GM18858 (cell line): ENCODE measurements at regions not wholly inside any gene's neighbourhood (a gene's known extent, or its start where the extent isn't known, plus 50 kb on each side); places are given as distances from the start of the nearest gene placed in this dataset.

Experiments
- ATAC-seq: cut with Tn5 transposase; IDR thresholded peaks from one replicate; pipeline ENCODE4 v1.9.1; 2021; ENCODE audit not compliant: unreplicated experiment

- ATAC-seq = no peak
These were observed 468.1 kb downstream of the IPMK start for GRCh38 chr10:57799625-57800024.

DNA sequence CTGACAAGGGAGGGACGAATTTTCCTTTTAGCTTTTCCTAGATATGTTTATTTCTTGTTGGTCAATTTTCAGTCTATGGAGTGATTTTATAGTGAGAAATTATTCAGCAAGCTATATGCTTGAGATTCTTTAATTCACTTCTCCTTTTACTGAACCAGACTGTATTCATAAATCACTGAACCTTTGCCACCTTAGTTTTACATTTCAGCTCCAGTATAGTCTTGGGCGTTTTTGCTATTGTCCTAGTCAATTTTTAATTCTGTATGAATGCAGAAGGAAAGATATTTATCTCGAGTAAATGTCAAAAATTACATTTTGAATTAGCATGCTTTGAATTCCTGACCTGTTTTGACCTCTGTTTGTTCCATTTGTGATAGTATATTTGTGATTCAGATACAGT is 468.9 kb downstream of the IPMK start:
- no peak for ATAC-seq

DNA sequence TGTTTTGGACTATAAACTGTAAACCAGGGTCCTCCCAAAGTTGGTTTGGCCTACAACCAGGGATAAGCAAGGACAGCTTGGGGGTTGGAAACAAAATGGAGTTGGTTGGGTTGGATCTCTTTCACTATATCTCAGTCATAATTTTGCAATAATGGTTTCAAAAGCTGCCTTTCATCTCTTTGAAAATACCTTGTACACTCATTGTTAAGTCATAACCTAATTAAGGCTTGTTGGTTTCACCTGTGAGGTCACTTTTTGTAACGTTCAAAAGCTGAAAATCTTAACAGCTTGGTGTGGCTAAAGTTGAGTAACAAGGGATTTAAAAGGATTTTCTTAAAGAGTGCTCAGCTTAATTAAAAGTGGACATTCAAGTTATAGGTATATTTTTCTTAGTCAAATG is 476.1 kb downstream of the IPMK start:
- no peak for ATAC-seq

DNA sequence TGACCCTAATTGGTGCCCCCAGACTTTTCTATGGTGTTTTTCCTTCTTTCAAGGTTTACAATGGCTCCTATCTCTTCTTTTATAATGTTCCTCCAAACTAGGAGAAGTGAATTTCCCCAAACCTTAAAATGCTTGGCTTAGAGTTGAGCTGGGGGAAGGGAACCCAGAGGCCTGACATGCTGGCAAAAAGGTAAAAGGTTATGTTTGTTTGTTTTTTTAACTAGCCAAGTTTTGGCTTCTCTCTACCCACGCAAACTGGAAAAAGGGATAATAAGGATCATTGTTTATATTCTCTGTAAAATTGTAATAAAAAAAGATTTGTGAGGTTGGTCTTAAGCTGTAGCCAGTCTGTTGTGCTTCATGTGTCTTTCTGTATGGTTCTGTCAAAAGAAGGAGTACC is 477.0 kb downstream of the IPMK start:
- ATAC-seq = no peak

GRCh38 chr10:57788117-57788516 is 479.6 kb downstream of the IPMK start:
- no peak for ATAC-seq

DNA sequence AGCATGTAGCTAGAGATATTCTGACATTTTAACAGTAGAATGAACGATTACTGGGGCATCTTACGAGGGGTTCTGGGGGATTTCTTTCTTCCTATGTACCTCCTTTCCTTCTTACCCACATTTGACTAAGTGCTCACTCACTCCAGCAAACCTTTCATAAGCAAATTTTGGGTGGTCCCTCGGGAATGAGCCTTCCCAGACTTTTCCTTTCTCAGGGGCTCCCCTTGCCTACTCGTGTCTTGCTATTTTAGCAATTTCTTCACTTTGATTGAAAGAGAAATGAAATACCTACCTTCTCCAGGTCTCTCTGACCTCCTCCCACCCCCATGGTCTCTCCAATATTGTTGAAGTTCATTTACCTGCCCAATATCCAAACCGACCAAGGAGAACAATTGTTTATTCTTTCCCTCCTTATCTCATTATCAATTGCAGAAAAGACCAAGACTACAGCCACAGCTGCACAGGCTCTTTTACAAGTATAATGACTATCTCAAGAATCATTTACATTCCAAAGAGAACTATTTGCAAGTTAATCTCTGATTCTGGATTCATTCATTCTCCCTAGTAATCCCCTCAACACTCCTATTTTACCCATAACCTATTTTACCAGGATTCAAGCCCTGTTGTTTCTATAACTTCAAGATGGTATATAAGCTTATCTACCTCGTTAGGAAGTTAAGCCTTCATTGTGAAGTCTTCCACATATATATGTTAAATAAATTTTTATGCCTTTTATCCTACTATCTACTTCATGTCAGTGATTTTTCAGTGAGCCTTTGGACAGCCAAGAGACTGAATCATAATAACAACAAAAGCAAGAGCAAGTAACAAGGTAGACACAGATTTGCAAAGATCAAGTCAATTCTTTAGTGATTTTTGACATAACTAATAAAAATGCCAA is 480.6 kb downstream of the IPMK start:
- ATAC-seq = no peak

- no peak for ATAC-seq
These were observed 481.4 kb downstream of the IPMK start for GRCh38 chr10:57786331-57786730.

GRCh38 chr10:57785546-57785945 is 482.1 kb downstream of the IPMK start:
- ATAC-seq = no peak

GRCh38 chr10:57785068-57785467 is 482.6 kb downstream of the IPMK start:
- no peak for ATAC-seq

GRCh38 chr10:57776688-57777432 is 490.8 kb downstream of the IPMK start:
- ATAC-seq = no peak

DNA sequence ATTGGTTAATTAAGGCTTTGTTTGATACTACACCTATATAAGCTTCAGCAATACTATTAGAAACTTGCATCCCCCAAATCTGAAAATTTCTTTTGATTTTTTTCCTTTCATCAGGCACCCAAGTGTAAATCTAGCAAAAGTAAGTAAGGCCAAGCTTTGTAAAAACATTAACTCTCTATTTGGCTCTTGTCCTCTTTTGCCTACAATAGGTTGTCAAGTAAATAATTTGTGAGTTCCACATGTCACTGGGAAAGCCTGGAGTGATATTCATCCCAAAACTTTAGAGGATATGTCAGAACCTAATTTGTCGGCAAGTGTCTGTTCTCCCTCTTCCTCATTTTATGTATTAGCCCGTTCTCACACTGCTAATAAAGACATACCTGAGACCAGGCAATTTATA is 492.4 kb downstream of the IPMK start:
- no peak for ATAC-seq

DNA sequence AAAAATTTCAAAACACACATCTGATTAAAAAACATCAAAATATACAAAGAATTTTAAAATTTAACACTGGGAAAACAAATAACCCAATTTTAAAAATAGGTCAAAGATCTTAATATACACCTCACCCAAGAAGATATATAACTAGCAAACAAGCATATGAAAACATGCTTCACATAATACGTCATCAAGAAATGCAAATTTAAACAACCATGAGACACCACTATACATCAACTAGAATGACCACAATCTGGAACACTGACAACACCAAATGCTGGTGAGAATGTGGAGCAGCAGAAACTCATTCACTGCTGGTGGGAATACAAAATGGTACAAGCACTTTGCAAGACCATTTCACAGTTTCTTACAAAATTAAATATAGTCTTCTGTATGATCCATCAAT is 498.4 kb downstream of the IPMK start:
- ATAC-seq = no peak

GRCh38 chr10:57759777-57760176 is 507.9 kb downstream of the IPMK start:
- no peak for ATAC-seq

- ATAC-seq = no peak
These were observed 512.9 kb downstream of the IPMK start for GRCh38 chr10:57754803-57755202.

GRCh38 chr10:57743711-57744110 is 524.0 kb downstream of the IPMK start:
- no peak for ATAC-seq

DNA sequence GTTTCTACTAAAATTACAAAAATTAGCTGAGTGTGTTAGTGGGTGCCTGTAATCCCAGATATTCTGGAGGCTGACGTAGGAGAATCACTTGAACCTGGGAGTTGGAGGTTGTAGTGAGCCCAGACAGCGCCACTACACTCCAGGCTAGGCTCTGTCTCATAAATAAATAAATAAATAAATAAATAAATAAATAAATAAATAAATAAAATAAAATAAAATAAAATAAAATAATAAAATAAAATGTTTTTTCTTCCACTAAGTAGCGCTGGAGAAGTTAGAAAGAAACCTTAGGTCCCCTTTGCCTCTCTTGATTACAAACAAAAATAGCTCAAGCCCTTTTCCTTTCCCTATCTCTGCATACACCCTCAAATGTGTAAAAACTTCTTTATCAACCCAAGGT is 525.9 kb downstream of the IPMK start:
- ATAC-seq = no peak

DNA sequence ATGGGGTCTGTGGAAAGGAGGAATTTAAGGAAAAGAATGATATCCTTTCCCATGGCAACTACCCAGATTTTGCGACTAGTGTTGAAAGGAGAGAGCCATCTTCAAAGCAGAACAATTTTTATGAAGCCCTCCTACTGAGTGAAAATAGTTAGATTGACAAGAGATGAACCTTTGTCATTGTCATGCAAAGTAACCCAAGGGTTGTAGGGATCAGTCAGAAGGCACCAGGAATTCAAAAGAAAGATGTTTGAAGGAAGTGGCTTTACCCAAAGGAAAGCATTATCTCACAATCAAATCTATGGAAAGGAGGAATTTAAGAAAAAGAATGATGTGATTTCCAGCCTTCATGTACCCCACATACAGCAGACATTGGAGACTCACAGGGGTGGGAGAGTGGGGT is 544.4 kb downstream of the IPMK start:
- no peak for ATAC-seq

GRCh38 chr10:57716884-57717283 is 550.8 kb downstream of the IPMK start:
- ATAC-seq = no peak

DNA sequence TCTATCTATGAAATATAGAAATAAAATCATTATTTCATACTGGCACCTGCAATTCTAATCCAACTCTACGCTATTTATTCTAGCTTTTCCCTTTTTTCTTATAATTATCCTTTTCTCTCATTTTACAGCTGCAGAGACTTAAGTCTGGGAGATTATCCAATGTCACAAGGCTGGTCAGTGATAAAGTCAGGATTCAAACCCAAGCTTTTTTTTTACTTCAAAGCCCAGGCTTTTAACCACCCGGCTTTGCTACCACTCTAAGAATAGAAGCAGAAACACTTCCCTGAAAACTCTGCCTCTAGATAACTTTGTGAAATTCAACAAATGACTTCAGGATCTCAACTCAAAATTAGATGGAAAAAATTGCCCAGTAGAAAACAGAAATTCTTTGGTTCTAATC is 552.5 kb downstream of the IPMK start:
- ATAC-seq = no peak

GRCh38 chr10:57707300-57707658 is 560.4 kb downstream of the IPMK start:
- no peak for ATAC-seq

DNA sequence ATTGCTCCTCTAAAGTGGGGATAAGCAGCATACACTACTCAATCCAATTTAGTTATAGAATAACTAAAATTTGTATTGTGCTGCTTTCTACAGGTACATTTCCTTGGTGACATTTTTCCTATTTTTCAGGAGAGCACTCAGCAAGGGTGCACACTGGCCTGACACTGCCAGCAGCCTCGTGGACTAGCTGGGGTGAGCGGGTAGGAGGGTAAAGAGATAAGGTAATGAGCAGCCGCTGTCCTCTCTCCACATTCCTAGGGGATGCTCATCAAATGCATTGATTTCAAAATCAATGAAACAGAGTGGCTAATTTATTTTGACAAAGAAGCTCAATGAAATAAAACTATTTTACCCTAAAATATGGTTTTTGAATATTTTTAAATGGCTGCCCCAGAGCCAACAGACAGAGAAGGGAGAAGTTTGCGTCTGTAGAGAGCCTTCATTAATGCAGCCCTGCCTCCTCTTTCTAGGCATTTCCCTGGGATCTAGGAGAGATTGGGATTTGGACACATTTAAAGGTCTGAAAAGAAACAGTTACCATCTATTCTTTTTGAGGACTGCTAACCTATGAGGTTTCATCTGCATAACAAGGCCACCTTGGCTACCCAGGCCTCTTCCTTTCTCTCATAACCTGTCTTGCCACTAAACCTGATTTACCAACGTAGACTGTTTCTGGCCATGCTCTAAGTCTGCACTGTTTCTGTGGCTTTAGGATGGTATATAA is 561.0 kb downstream of the IPMK start:
- ATAC-seq = no peak

- no peak for ATAC-seq
These were observed 561.7 kb downstream of the IPMK start for GRCh38 chr10:57706016-57706415.
